ENCODE measurements at regions not wholly inside any gene's neighbourhood (a gene's known extent, or its start where the extent isn't known, plus 50 kb on each side); places are given as distances from the start of the nearest gene placed in this dataset.

- TF ChIP-seq POLR2A (IDR thresholded peaks at IDR 0.05; ENCODE audit: low read depth, low read length): no peak
- no peak for TF ChIP-seq TAF1 (IDR thresholded peaks at IDR 0.05; ENCODE audit: low read depth, low read length)
- no peak for TF ChIP-seq PAX5 (IDR thresholded peaks at IDR 0.05; ENCODE audit: insufficient read depth, low read length, severe bottlenecking)
- TF ChIP-seq POLR2AphosphoS5 (IDR thresholded peaks at IDR 0.05; ENCODE audit: low read depth, low read length): no peak
- no peak for TF ChIP-seq SPI1 (IDR thresholded peaks at IDR 0.05; ENCODE audit: low read depth, low read length)
- no peak for TF ChIP-seq POU2F2 (IDR thresholded peaks at IDR 0.05; ENCODE audit: low read depth, low read length)
Observed at GRCh38 chr16:86306011-86306644, 204.2 kb upstream of the FOXF1 start.
